ENCODE measurements at regions not wholly inside any gene's neighbourhood (a gene's known extent, or its start where the extent isn't known, plus 50 kb on each side); places are given as distances from the start of the nearest gene placed in this dataset.

DNA sequence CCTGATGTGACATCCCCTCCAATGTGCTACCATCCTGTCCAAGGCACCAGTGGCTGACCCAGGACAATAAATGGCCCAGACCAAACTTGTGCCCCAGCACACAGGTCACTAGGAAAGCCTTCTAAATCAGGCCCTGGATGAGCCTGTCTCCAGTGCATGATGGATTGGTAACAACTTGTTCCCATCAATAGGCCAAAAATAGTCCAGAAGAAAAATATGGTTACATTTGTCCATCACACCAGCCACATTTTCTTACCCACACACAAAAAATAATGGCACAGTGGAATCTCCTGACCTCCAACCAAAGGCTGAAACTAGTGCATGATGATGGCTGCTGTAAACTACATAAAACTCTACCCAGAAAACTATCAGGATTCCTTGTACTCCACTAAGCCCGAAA, 228.4 kb downstream of the SPTSSA start:
- Mint-ChIP-seq H3K27ac (no peak overlapping the region), H3K4me3 (no peak overlapping the region), H3K9me3 (ENCODE audit: insufficient read depth) (no peaks in the 10 kb centered on the region), H3K4me1 (no peaks in the 10 kb centered on the region), H3K27me3 (peaks cover 8% of the 10 kb centered on the region)
- Histone ChIP-seq H3K4me1 (ENCODE audit: control insufficient read depth in 2 of 2, insufficient read depth in 2 of 2, low read length in 2 of 2) (no peaks in the 10 kb centered on the region), H3K9me3 (ENCODE audit: control extremely low read depth in 1 of 3, control insufficient read depth in 2 of 3, insufficient read depth in 1 of 3, low read length in 2 of 3) (no peaks in the 10 kb centered on the region), H3K36me3 (replicated peaks in 1 of 2; ENCODE audit: control extremely low read depth in 1 of 2, control insufficient read depth in 1 of 2, extremely low read depth in 1 of 2, insufficient read depth in 2 of 2, low read length in 1 of 2) (no peaks in the 10 kb centered on the region), H4K20me1 (ENCODE audit: control insufficient read depth, insufficient read depth, low read length, poor library complexity, severe bottlenecking) (no peaks in the 10 kb centered on the region), H3K79me2 (ENCODE audit: control insufficient read depth, insufficient read depth, low read length) (no peaks in the 10 kb centered on the region), H3K4me2 (replicated peaks; ENCODE audit: low read depth, low read length, poor library complexity, severe bottlenecking) (no peak overlapping the region), H2AFZ (ENCODE audit: insufficient read depth, low read depth, low read length, poor library complexity, severe bottlenecking) (no peak overlapping the region), H3K27ac (ENCODE audit: low read length in 2 of 2) (no peak overlapping the region), H3K9ac (ENCODE audit: low read length) (no peak overlapping the region), H3K4me3 (ENCODE audit: control extremely low read depth in 1 of 5, extremely low read depth in 1 of 5, insufficient read depth in 1 of 5, low read depth in 2 of 5, low read length in 4 of 5) (no peak overlapping the region), H3K27me3 (replicated peaks in 1 of 4; ENCODE audit: control extremely low read depth in 1 of 4, control insufficient read depth in 3 of 4, insufficient read depth in 4 of 4, low read length in 3 of 4) (no peaks in the 10 kb centered on the region)
- no peak for TF ChIP-seq EZH2 (IDR thresholded peaks at IDR 0.05; ENCODE audit: borderline replicate concordance, insufficient read depth, low read depth, low read length, poor library complexity, severe bottlenecking)
- TF ChIP-seq, protein P1, sequence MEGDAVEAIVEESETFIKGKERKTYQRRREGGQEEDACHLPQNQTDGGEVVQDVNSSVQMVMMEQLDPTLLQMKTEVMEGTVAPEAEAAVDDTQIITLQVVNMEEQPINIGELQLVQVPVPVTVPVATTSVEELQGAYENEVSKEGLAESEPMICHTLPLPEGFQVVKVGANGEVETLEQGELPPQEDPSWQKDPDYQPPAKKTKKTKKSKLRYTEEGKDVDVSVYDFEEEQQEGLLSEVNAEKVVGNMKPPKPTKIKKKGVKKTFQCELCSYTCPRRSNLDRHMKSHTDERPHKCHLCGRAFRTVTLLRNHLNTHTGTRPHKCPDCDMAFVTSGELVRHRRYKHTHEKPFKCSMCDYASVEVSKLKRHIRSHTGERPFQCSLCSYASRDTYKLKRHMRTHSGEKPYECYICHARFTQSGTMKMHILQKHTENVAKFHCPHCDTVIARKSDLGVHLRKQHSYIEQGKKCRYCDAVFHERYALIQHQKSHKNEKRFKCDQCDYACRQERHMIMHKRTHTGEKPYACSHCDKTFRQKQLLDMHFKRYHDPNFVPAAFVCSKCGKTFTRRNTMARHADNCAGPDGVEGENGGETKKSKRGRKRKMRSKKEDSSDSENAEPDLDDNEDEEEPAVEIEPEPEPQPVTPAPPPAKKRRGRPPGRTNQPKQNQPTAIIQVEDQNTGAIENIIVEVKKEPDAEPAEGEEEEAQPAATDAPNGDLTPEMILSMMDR (IDR thresholded peaks at IDR 0.05) = no peak
- intact Hi-C loops (cut with micrococcal nuclease) = no loop called here
- ATAC-seq (ENCODE audit: low read depth) = no peak
- no CpG with 5 or more reads among the region's 1 CpG for WGBS (ENCODE audit: insufficient coverage)
- ChIA-PET POLR2A (no interaction called here), CTCF (no interaction called here)
- DNase-seq = no peak

DNA sequence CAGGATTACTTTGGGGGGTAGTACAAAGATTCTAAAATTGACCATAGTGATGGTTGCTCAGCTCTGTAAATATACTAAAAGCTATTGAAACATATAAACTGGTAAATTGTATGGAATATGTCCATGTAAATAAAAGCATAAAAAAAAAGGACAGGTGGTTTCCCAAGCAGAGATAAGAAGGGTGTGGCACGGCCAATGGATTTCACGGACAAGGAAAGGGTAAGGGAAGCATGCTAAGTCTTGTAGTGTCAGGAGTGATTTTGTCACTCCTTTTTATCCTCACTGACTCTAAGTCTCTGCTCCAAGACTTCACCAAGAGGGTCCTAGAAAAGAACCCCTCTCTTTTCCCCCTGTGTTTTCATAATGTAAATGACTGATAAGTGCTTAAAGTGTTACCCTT, 229.2 kb downstream of the SPTSSA start:
- H3K27ac ChIP-seq (ENCODE audit: low read length in 2 of 2) = no peak overlapping the region
- Mint-ChIP-seq H3K9me3 (ENCODE audit: insufficient read depth) (no peaks in the 10 kb centered on the region), H3K27ac (no peak overlapping the region), H3K4me1 (no peaks in the 10 kb centered on the region), H3K27me3 (peaks cover 2% of the 10 kb centered on the region), H3K4me3 (no peak overlapping the region)
- ATAC-seq (ENCODE audit: low read depth) (no peak), DNase-seq (no peak)
- TF ChIP-seq, protein P1 (IDR thresholded peaks at IDR 0.05) = no peak
- no peak for TF ChIP-seq EZH2 (IDR thresholded peaks at IDR 0.05; ENCODE audit: borderline replicate concordance, insufficient read depth, low read depth, low read length, poor library complexity, severe bottlenecking)
- H3K9me3 ChIP-seq (ENCODE audit: control extremely low read depth in 1 of 3, control insufficient read depth in 2 of 3, insufficient read depth in 1 of 3, low read length in 2 of 3) = no peaks in the 10 kb centered on the region
- no peaks in the 10 kb centered on the region for H3K36me3 ChIP-seq (replicated peaks in 1 of 2; ENCODE audit: control extremely low read depth in 1 of 2, control insufficient read depth in 1 of 2, extremely low read depth in 1 of 2, insufficient read depth in 2 of 2, low read length in 1 of 2)
- ChIA-PET CTCF (no interaction called here), POLR2A (no interaction called here)
- 92% methylated on average over 2 of the region's 2 CpGs for WGBS (ENCODE audit: insufficient coverage)
- no peaks in the 10 kb centered on the region for H3K4me1 ChIP-seq (ENCODE audit: control insufficient read depth in 2 of 2, insufficient read depth in 2 of 2, low read length in 2 of 2)
- H3K27me3 ChIP-seq (replicated peaks in 1 of 4; ENCODE audit: control extremely low read depth in 1 of 4, control insufficient read depth in 3 of 4, insufficient read depth in 4 of 4, low read length in 3 of 4) = no peaks in the 10 kb centered on the region
- intact Hi-C loops (cut with micrococcal nuclease) = no loop called here
- H4K20me1 ChIP-seq (ENCODE audit: control insufficient read depth, insufficient read depth, low read length, poor library complexity, severe bottlenecking) = no peaks in the 10 kb centered on the region
- H3K9ac ChIP-seq (ENCODE audit: low read length) = no peak overlapping the region
- no peak overlapping the region for H3K4me3 ChIP-seq (ENCODE audit: control extremely low read depth in 1 of 5, extremely low read depth in 1 of 5, insufficient read depth in 1 of 5, low read depth in 2 of 5, low read length in 4 of 5)
- no peak overlapping the region for H3K4me2 ChIP-seq (replicated peaks; ENCODE audit: low read depth, low read length, poor library complexity, severe bottlenecking)
- H3K79me2 ChIP-seq (ENCODE audit: control insufficient read depth, insufficient read depth, low read length) = no peaks in the 10 kb centered on the region
- H2AFZ ChIP-seq (ENCODE audit: insufficient read depth, low read depth, low read length, poor library complexity, severe bottlenecking) = no peak overlapping the region
